SK-N-SH treated with all-trans-retinoic acid at 6 μM for 48 hours (cell line): ENCODE measurements at regions not wholly inside any gene's neighbourhood (a gene's known extent, or its start where the extent isn't known, plus 50 kb on each side); places are given as distances from the start of the nearest gene placed in this dataset.

Experiments
- ATAC-seq: fragments of 200-7000 bp; cut with Tn5 transposase; 3 replicates; pipeline ENCODE4 v1.9.1; 2020; ENCODE audit warnings: mild to moderate bottlenecking, moderate library complexity
- ARNTL ChIP-seq: fragments of 450-650 bp; formaldehyde crosslinking; IDR thresholded peaks from 2 replicates; pipeline ENCODE4 v1.5.0; 2020; ENCODE audit warnings: low read depth, mild to moderate bottlenecking, moderate library complexity, borderline replicate concordance
- CREB5 ChIP-seq: fragments of 250-450 bp; sonication (Bioruptor Pico); IDR thresholded peaks from 2 replicates; pipeline ENCODE4 v1.5.1; 2020; ENCODE audit warnings: low read depth, mild to moderate bottlenecking, moderate library complexity
- CSRNP3 ChIP-seq: fragments of 250-450 bp; sonication (Bioruptor Pico); IDR thresholded peaks from 2 replicates; pipeline ENCODE4 v1.5.1; 2021; ENCODE audit warnings: mild to moderate bottlenecking, moderate library complexity
- GLIS3 ChIP-seq: fragments of 250-450 bp; sonication (Bioruptor Pico); IDR thresholded peaks from 2 replicates; pipeline ENCODE4 v1.5.0; 2020; ENCODE audit warnings: mild to moderate bottlenecking, moderate library complexity
- ISL1 ChIP-seq: fragments of 250-450 bp; sonication (Bioruptor Pico); IDR thresholded peaks from 2 replicates; pipeline ENCODE4 v2.1.2; 2022; ENCODE audit warnings: mild to moderate bottlenecking, moderate library complexity
- PATZ1 ChIP-seq: fragments of 250-450 bp; sonication (Bioruptor Pico); IDR thresholded peaks from 2 replicates; pipeline ENCODE4 v1.8.0; 2020; ENCODE audit warnings: mild to moderate bottlenecking, moderate library complexity, borderline replicate concordance
- POU6F1 ChIP-seq: fragments of 250-450 bp; sonication (Bioruptor Pico); IDR thresholded peaks from 2 replicates; pipeline ENCODE4 v1.8.0; 2021; ENCODE audit warnings: low read depth, mild to moderate bottlenecking, moderate library complexity, borderline replicate concordance
- PPARA ChIP-seq: fragments of 250-450 bp; sonication (Bioruptor Pico); IDR thresholded peaks from 2 replicates; pipeline ENCODE4 v1.5.0; 2020; ENCODE audit warnings: mild to moderate bottlenecking, borderline replicate concordance
- RARB ChIP-seq: fragments of 250-450 bp; sonication (Bioruptor Pico); IDR thresholded peaks from 2 replicates; pipeline ENCODE4 v1.8.0; 2021; ENCODE audit warnings: mild to moderate bottlenecking, moderate library complexity
- SNAI2 ChIP-seq: fragments of 250-450 bp; sonication (Bioruptor Pico); IDR thresholded peaks from 2 replicates; pipeline ENCODE4 v1.5.0; 2020; ENCODE audit warnings: mild to moderate bottlenecking, moderate library complexity
- TCF4 ChIP-seq: fragments of 250-450 bp; sonication (Bioruptor Pico); IDR thresholded peaks from 2 replicates; pipeline ENCODE4 v1.8.0; 2021; ENCODE audit warnings: mild to moderate bottlenecking, moderate library complexity, borderline replicate concordance
- TSHZ2 ChIP-seq: fragments of 250-450 bp; sonication (Bioruptor Pico); IDR thresholded peaks from 2 replicates; pipeline ENCODE4 v1.5.0; 2020; ENCODE audit warnings: mild to moderate bottlenecking, moderate library complexity
- ZFP3 ChIP-seq: fragments of 250-450 bp; sonication (Bioruptor Pico); IDR thresholded peaks from 2 replicates; pipeline ENCODE4 v1.5.0; 2020; ENCODE audit warnings: mild to moderate bottlenecking, moderate library complexity
- ZFP30 ChIP-seq: fragments of 450-650 bp; formaldehyde crosslinking; IDR thresholded peaks from 2 replicates; pipeline ENCODE4 v1.5.0; 2022; ENCODE audit warnings: mild to moderate bottlenecking, moderate library complexity
- ZNF565 ChIP-seq: fragments of 450-650 bp; formaldehyde crosslinking; conservative IDR thresholded peaks from 2 replicates; pipeline ENCODE4 v1.5.0; 2020; ENCODE audit warnings: low read depth, mild to moderate bottlenecking, moderate library complexity
- ZNF70 ChIP-seq: fragments of 450-650 bp; formaldehyde crosslinking; IDR thresholded peaks from 2 replicates; pipeline ENCODE4 v1.5.0; 2020; ENCODE audit warnings: mild to moderate bottlenecking, moderate library complexity
- ZNF8 ChIP-seq: fragments of 450-650 bp; formaldehyde crosslinking; IDR thresholded peaks from 2 replicates; pipeline ENCODE4 v1.5.0; 2020; ENCODE audit warnings: mild to moderate bottlenecking, moderate library complexity

GRCh38 chr3:161950318-161950868 is 453.8 kb downstream of the OTOL1 start (continued):
- TF ChIP-seq TSHZ2 (CRISPR knock-in tag) (no peak), TCF4 (CRISPR knock-in tag) (no peak), ARNTL (no peak), RARB (CRISPR knock-in tag) (no peak)

- ATAC-seq: peak; percentile 89
These were observed 460.9 kb downstream of the OTOL1 start for GRCh38 chr3:161957467-161957866.

GRCh38 chr3:161964857-161965256 is 468.2 kb downstream of the OTOL1 start:
- TF ChIP-seq SNAI2 (CRISPR knock-in tag) (no peak), ZNF70 (no peak), POU6F1 (CRISPR knock-in tag) (no peak), ZFP3 (no peak), ARNTL (no peak), PATZ1 (CRISPR knock-in tag) (no peak), ZNF8 (CRISPR knock-in tag) (no peak), CREB5 (CRISPR knock-in tag) (no peak), TSHZ2 (CRISPR knock-in tag) (no peak), ZNF565 (no peak), ZFP30 (no peak), RARB (CRISPR knock-in tag) (no peak)
- ATAC-seq: no peak

More at GRCh38 chr3:161957467-161957866, 460.9 kb downstream of the OTOL1 start:
- no peak for TF ChIP-seq ZNF8 (CRISPR knock-in tag)
- no peak for TF ChIP-seq PATZ1 (CRISPR knock-in tag)
- no peak for TF ChIP-seq GLIS3 (CRISPR knock-in tag)
- no peak for TF ChIP-seq ZFP3
- 0 out of 2 replicates have a peak, but pooled peaks have one; percentile 22 for TF ChIP-seq ISL1 (CRISPR knock-in tag)
- TF ChIP-seq PPARA (CRISPR knock-in tag): no peak
- TF ChIP-seq CSRNP3 (CRISPR knock-in tag): no peak
